ENCODE measurements at regions not wholly inside any gene's neighbourhood (a gene's known extent, or its start where the extent isn't known, plus 50 kb on each side); places are given as distances from the start of the nearest gene placed in this dataset.

GRCh38 chr2:40740419-40740818 is 288.5 kb upstream of the SLC8A1 start:
- DNase-seq (ENCODE audit: low spot score in 2 of 2), result no peak
- no peaks in the 10 kb centered on the region for H3K9me3 ChIP-seq
- TF ChIP-seq CTCF (IDR thresholded peaks at IDR 0.05), result no peak
- H3K4me1 ChIP-seq, result no peaks in the 10 kb centered on the region
- intact Hi-C loops (cut with DNase I), result no loop called here
- no peak overlapping the region for H3K4me3 ChIP-seq
- no peaks in the 10 kb centered on the region for H3K36me3 ChIP-seq
- no peaks in the 10 kb centered on the region for H3K27me3 ChIP-seq
- H3K27ac ChIP-seq, result no peak overlapping the region

GRCh38 chr2:40741532-40741931 is 289.6 kb upstream of the SLC8A1 start:
- H3K4me3 ChIP-seq, result no peak overlapping the region
- DNase-seq (ENCODE audit: low spot score in 2 of 2), result no peak
- H3K27me3 ChIP-seq, result no peaks in the 10 kb centered on the region
- no peak for TF ChIP-seq CTCF (IDR thresholded peaks at IDR 0.05)
- H3K27ac ChIP-seq, result no peak overlapping the region
- no peaks in the 10 kb centered on the region for H3K4me1 ChIP-seq
- no peaks in the 10 kb centered on the region for H3K9me3 ChIP-seq
- intact Hi-C loops (cut with DNase I), result no loop called here
- H3K36me3 ChIP-seq, result no peaks in the 10 kb centered on the region

DNA sequence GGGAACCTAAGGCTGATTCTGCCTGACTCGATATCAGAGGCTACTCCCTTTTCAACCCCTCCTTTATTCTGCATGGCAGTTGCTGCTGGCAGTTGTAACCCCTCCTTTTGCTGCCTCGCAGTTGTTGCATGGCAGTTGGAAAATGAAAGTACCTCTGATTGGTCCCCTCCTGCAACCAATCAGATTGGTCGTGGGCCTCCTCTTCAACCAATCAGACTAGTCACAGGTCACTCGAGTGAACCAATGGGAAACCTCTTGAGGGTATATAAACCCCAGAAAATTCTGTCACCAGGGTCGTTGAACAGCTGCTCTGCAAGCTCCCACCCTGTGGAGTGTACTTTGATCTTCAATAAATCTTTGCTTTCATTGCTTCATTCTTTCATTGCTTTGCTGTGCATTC is 294.3 kb upstream of the SLC8A1 start:
- no peak overlapping the region for H3K4me3 ChIP-seq
- no peaks in the 10 kb centered on the region for H3K36me3 ChIP-seq
- intact Hi-C loops (cut with DNase I), result no loop called here
- no peak for TF ChIP-seq CTCF (IDR thresholded peaks at IDR 0.05)
- no peak for DNase-seq (ENCODE audit: low spot score in 2 of 2)
- H3K9me3 ChIP-seq, result no peaks in the 10 kb centered on the region
- H3K27ac ChIP-seq, result no peak overlapping the region
- no peaks in the 10 kb centered on the region for H3K4me1 ChIP-seq
- H3K27me3 ChIP-seq, result no peaks in the 10 kb centered on the region

DNA sequence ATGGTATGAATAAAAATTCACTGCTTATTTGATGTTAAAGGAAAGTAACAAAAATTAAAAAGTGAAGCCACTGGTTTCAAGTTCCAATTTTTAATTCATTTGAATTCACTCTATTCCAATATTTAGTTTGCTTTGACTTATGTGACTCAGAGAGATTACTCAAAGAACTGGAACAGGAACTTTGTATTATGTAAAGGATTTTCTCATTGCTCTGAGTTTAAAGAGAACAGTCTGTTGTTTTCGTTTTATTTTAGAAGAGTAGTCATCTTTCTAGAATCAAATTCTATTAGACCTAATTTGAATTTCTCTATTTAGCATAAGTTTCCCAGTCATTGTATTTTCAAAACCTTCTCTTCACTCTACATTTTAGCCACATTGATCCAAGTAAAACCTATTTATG is 300.1 kb upstream of the SLC8A1 start:
- Histone ChIP-seq H3K27me3 (no peaks in the 10 kb centered on the region), H3K9me3 (no peaks in the 10 kb centered on the region), H3K4me3 (no peak overlapping the region), H3K27ac (no peak overlapping the region), H3K4me1 (no peaks in the 10 kb centered on the region), H3K36me3 (no peaks in the 10 kb centered on the region)
- DNase-seq (ENCODE audit: low spot score in 2 of 2), result no peak
- no peak for TF ChIP-seq CTCF (IDR thresholded peaks at IDR 0.05)
- intact Hi-C loops (cut with DNase I), result no loop called here

DNA sequence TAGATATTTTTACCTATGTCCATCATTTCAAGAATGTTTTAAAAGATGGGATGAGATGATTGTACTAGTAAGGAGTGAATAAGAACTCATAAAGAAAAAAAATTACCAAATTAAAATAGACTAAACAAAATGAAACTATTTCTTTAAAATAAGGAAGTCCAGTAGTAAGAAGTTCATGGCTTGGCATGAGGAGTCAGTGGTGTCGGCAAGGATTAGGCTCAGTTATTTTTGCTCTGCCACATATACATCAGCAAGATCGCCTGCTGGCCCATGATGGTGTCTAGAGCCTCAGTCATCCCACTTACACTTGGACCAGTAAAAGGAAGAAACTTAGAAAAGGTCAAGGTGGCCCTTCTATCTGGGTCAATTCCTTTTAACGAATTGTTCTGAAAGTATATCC is 300.9 kb upstream of the SLC8A1 start:
- TF ChIP-seq CTCF (IDR thresholded peaks at IDR 0.05), result no peak

GRCh38 chr2:40754912-40755311 is 303.0 kb upstream of the SLC8A1 start:
- Histone ChIP-seq H3K4me3 (no peak overlapping the region), H3K4me1 (no peaks in the 10 kb centered on the region), H3K9me3 (no peaks in the 10 kb centered on the region), H3K36me3 (no peaks in the 10 kb centered on the region), H3K27me3 (no peaks in the 10 kb centered on the region), H3K27ac (no peak overlapping the region)
- intact Hi-C loops (cut with DNase I), result no loop called here
- TF ChIP-seq CTCF (IDR thresholded peaks at IDR 0.05), result no peak
- no peak for DNase-seq (ENCODE audit: low spot score in 2 of 2)

More for the DNA sequence above, 300.9 kb upstream of the SLC8A1 start:
- Histone ChIP-seq H3K27me3 (no peaks in the 10 kb centered on the region), H3K36me3 (no peaks in the 10 kb centered on the region), H3K9me3 (no peaks in the 10 kb centered on the region), H3K4me3 (no peak overlapping the region), H3K27ac (no peak overlapping the region), H3K4me1 (no peaks in the 10 kb centered on the region)
- intact Hi-C loops (cut with DNase I), result no loop called here
- DNase-seq (ENCODE audit: low spot score in 2 of 2), result no peak

Data from ascending aorta (tissue), 2 donors.